ENCODE measurements at regions not wholly inside any gene's neighbourhood (a gene's known extent, or its start where the extent isn't known, plus 50 kb on each side); places are given as distances from the start of the nearest gene placed in this dataset.

- no peak for DNase-seq
These were observed 768.0 kb upstream of the PHF14 start for GRCh38 chr7:10205696-10206095.

- no peak for DNase-seq
These were observed 763.7 kb upstream of the PHF14 start for GRCh38 chr7:10210000-10210399.

GRCh38 chr7:10211016-10211415 is 762.7 kb upstream of the PHF14 start:
- no peak for DNase-seq

GRCh38 chr7:10211861-10212260 is 761.8 kb upstream of the PHF14 start:
- DNase-seq: no peak

GRCh38 chr7:10212649-10213048 is 761.0 kb upstream of the PHF14 start:
- DNase-seq: no peak

- DNase-seq: no peak
These were observed 757.2 kb upstream of the PHF14 start for GRCh38 chr7:10216462-10216861.

- no peak for DNase-seq
These were observed 752.6 kb upstream of the PHF14 start for GRCh38 chr7:10221084-10221483.

- no peak for DNase-seq
These were observed 750.7 kb upstream of the PHF14 start for GRCh38 chr7:10222976-10223375.

GRCh38 chr7:10225275-10225674 is 748.4 kb upstream of the PHF14 start:
- DNase-seq: no peak

- no peak for DNase-seq
These were observed 736.4 kb upstream of the PHF14 start for GRCh38 chr7:10237306-10237705.

GRCh38 chr7:10238641-10239040 is 735.0 kb upstream of the PHF14 start:
- no peak for DNase-seq

- DNase-seq: no peak
These were observed 733.9 kb upstream of the PHF14 start for GRCh38 chr7:10239695-10240345.

- no peak for DNase-seq
These were observed 728.3 kb upstream of the PHF14 start for GRCh38 chr7:10245406-10245805.

- no peak for DNase-seq
These were observed 716.2 kb upstream of the PHF14 start for GRCh38 chr7:10257438-10257837.

GRCh38 chr7:10266976-10267375 is 706.7 kb upstream of the PHF14 start:
- no peak for DNase-seq

GRCh38 chr7:10268034-10268433 is 705.6 kb upstream of the PHF14 start:
- no peak for DNase-seq

- DNase-seq: no peak
These were observed 690.8 kb upstream of the PHF14 start for GRCh38 chr7:10282909-10283308.

GRCh38 chr7:10284001-10284400 is 689.7 kb upstream of the PHF14 start:
- DNase-seq: no peak

- DNase-seq: no peak
These were observed 674.3 kb upstream of the PHF14 start for GRCh38 chr7:10299384-10299783.

GRCh38 chr7:10300577-10300976 is 673.1 kb upstream of the PHF14 start:
- peak; percentile 29 for DNase-seq

GRCh38 chr7:10308276-10308675 is 665.4 kb upstream of the PHF14 start:
- no peak for DNase-seq

GRCh38 chr7:10312942-10313341 is 660.7 kb upstream of the PHF14 start:
- DNase-seq: no peak

GRCh38 chr7:10315881-10316280 is 657.8 kb upstream of the PHF14 start:
- no peak for DNase-seq

GRCh38 chr7:10316488-10316887 is 657.2 kb upstream of the PHF14 start:
- no peak for DNase-seq

GRCh38 chr7:10325395-10325794 is 648.3 kb upstream of the PHF14 start:
- DNase-seq: no peak

GRCh38 chr7:10343108-10343507 is 630.6 kb upstream of the PHF14 start:
- DNase-seq: no peak
